ENCODE measurements at regions not wholly inside any gene's neighbourhood (a gene's known extent, or its start where the extent isn't known, plus 50 kb on each side); places are given as distances from the start of the nearest gene placed in this dataset.

- TF ChIP-seq CTCF (IDR thresholded peaks at IDR 0.05): no peak
Measured at GRCh38 chr14:86039176-86039575, 509.2 kb downstream of the FLRT2 start.

- peak; percentile 72 for TF ChIP-seq CTCF (IDR thresholded peaks at IDR 0.05)
Measured at GRCh38 chr14:86038387-86039042, 508.6 kb downstream of the FLRT2 start.

- peak; percentile 24; the same call in 1 of the 2 replicates for TF ChIP-seq CTCF (IDR thresholded peaks at IDR 0.05)
Measured at GRCh38 chr14:86035882-86036281, 505.9 kb downstream of the FLRT2 start.

GRCh38 chr14:86027990-86028389 is 498.0 kb downstream of the FLRT2 start:
- TF ChIP-seq CTCF (IDR thresholded peaks at IDR 0.05): no peak

- TF ChIP-seq CTCF (IDR thresholded peaks at IDR 0.05): no peak
Measured at GRCh38 chr14:86027144-86027543, 497.2 kb downstream of the FLRT2 start.

GRCh38 chr14:86022031-86022629 is 492.2 kb downstream of the FLRT2 start:
- TF ChIP-seq CTCF (IDR thresholded peaks at IDR 0.05): no peak

- no peak for TF ChIP-seq CTCF (IDR thresholded peaks at IDR 0.05)
Measured at GRCh38 chr14:86020841-86021240, 490.9 kb downstream of the FLRT2 start.

Data from LNCAP (cell line).